ENCODE measurements at regions not wholly inside any gene's neighbourhood (a gene's known extent, or its start where the extent isn't known, plus 50 kb on each side); places are given as distances from the start of the nearest gene placed in this dataset.
"Not testable (repeated sequence)": the region's sequence is repeated elsewhere in the genome, so short reads cannot be mapped to it uniquely, and the experiment has no call there.

- no peak for DNase-seq
These were observed 144.2 kb upstream of the RAPGEF2 start for GRCh38 chr4:158958489-158959270.

GRCh38 chr4:158962393-158962792 is 140.5 kb upstream of the RAPGEF2 start:
- DNase-seq, result no peak

GRCh38 chr4:158963282-158963681 is 139.6 kb upstream of the RAPGEF2 start:
- not testable (repeated sequence) for DNase-seq

GRCh38 chr4:158964114-158964727 is 138.7 kb upstream of the RAPGEF2 start:
- no peak for DNase-seq

- no peak for DNase-seq
These were observed 138.2 kb upstream of the RAPGEF2 start for GRCh38 chr4:158964728-158965124.

GRCh38 chr4:158965226-158965625 is 137.7 kb upstream of the RAPGEF2 start:
- DNase-seq, result no peak

GRCh38 chr4:158966091-158966490 is 136.8 kb upstream of the RAPGEF2 start:
- no peak for DNase-seq

GRCh38 chr4:158968961-158969360 is 133.9 kb upstream of the RAPGEF2 start:
- DNase-seq, result no peak

GRCh38 chr4:158970812-158971211 is 132.1 kb upstream of the RAPGEF2 start:
- no peak for DNase-seq

- not testable (repeated sequence) for DNase-seq
These were observed 128.4 kb upstream of the RAPGEF2 start for GRCh38 chr4:158974438-158974837.

GRCh38 chr4:158980711-158981110 is 122.2 kb upstream of the RAPGEF2 start:
- not testable (repeated sequence) for DNase-seq

GRCh38 chr4:158991534-158992155 is 111.2 kb upstream of the RAPGEF2 start:
- DNase-seq, result no peak

- DNase-seq, result no peak
These were observed 109.0 kb upstream of the RAPGEF2 start for GRCh38 chr4:158993891-158994290.

GRCh38 chr4:158995040-158995439 is 107.8 kb upstream of the RAPGEF2 start:
- DNase-seq, result no peak

- DNase-seq, result no peak
These were observed 106.9 kb upstream of the RAPGEF2 start for GRCh38 chr4:158995965-158996364.

- no peak for DNase-seq
These were observed 106.2 kb upstream of the RAPGEF2 start for GRCh38 chr4:158996669-158997074.

GRCh38 chr4:158997660-158998349 is 105.1 kb upstream of the RAPGEF2 start:
- DNase-seq, result no peak

- DNase-seq, result no peak
These were observed 104.3 kb upstream of the RAPGEF2 start for GRCh38 chr4:158998624-158999023.

- DNase-seq, result no peak
These were observed 103.7 kb upstream of the RAPGEF2 start for GRCh38 chr4:158999166-158999682.

- no peak for DNase-seq
These were observed 103.0 kb upstream of the RAPGEF2 start for GRCh38 chr4:158999849-159000248.

GRCh38 chr4:159002950-159003349 is 99.9 kb upstream of the RAPGEF2 start:
- DNase-seq, result no peak

- DNase-seq, result no peak
These were observed 99.2 kb upstream of the RAPGEF2 start for GRCh38 chr4:159003420-159004253.

Measured in CD4-positive, alpha-beta T cell treated with Interleukin-4 for 1 hour (primary cell).